ENCODE measurements at regions not wholly inside any gene's neighbourhood (a gene's known extent, or its start where the extent isn't known, plus 50 kb on each side); places are given as distances from the start of the nearest gene placed in this dataset.

DNA sequence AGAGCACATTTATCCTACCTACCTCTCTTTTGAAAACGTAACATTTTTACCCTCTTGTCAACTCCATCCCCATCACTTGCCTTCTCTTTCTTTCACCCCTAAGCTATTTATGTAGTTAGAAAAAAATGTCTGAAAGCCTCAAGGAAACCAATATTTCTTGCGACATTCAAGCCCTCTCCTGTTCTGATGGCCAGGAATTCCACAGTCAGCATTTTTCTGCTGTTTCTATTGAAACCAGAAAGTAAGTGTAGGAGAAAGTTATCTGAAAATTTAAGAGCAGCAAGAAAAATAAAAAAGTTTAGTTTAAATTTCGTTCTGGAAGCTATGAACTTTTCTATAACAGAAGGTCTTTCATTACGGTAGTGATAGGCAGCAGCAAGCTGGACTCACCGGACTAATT lies 247.6 kb upstream of the PBX1 start:
- Histone ChIP-seq H3K9me2 (ENCODE audit: insufficient read depth, low read length) (no peaks in the 10 kb centered on the region), H3K27me3 (ENCODE audit: insufficient read depth, low read depth, low read length) (no peaks in the 10 kb centered on the region), H3K4me2 (ENCODE audit: low read length) (no peak overlapping the region), H3K9me3 (ENCODE audit: low read length) (no peaks in the 10 kb centered on the region), H2AFZ (ENCODE audit: low read depth, low read length) (no peak overlapping the region), H3K36me3 (ENCODE audit: insufficient read depth, low read length) (no peaks in the 10 kb centered on the region), H3K9ac (ENCODE audit: low read length) (no peak overlapping the region), H4K20me1 (ENCODE audit: insufficient read depth) (no peaks in the 10 kb centered on the region), H3K4me3 (ENCODE audit: low read length) (no peak overlapping the region), H3K27ac (ENCODE audit: low read length) (no peak overlapping the region), H3F3A (ENCODE audit: insufficient read depth, low read length, poor library complexity, severe bottlenecking) (no peaks in the 10 kb centered on the region), H3K79me2 (replicated peaks; ENCODE audit: insufficient read depth, low read length) (no peaks in the 10 kb centered on the region)
- TF ChIP-seq RAD21 (conservative IDR thresholded peaks at IDR 0.05) (no peak), MXI1 (conservative IDR thresholded peaks at IDR 0.05; ENCODE audit: poor library complexity, severe bottlenecking) (no peak), EP300 (conservative IDR thresholded peaks at IDR 0.05; ENCODE audit: poor library complexity, severe bottlenecking) (no peak), SMC3 (conservative IDR thresholded peaks at IDR 0.05; ENCODE audit: poor library complexity) (no peak), POLR2AphosphoS5 (IDR thresholded peaks at IDR 0.05) (no peak), TAF1 (IDR thresholded peaks at IDR 0.05; ENCODE audit: low read depth) (no peak), EZH2 (IDR thresholded peaks at IDR 0.05; ENCODE audit: borderline replicate concordance, insufficient read depth, low read length, poor library complexity, severe bottlenecking) (no peak)
- TF ChIP-seq, protein P1, sequence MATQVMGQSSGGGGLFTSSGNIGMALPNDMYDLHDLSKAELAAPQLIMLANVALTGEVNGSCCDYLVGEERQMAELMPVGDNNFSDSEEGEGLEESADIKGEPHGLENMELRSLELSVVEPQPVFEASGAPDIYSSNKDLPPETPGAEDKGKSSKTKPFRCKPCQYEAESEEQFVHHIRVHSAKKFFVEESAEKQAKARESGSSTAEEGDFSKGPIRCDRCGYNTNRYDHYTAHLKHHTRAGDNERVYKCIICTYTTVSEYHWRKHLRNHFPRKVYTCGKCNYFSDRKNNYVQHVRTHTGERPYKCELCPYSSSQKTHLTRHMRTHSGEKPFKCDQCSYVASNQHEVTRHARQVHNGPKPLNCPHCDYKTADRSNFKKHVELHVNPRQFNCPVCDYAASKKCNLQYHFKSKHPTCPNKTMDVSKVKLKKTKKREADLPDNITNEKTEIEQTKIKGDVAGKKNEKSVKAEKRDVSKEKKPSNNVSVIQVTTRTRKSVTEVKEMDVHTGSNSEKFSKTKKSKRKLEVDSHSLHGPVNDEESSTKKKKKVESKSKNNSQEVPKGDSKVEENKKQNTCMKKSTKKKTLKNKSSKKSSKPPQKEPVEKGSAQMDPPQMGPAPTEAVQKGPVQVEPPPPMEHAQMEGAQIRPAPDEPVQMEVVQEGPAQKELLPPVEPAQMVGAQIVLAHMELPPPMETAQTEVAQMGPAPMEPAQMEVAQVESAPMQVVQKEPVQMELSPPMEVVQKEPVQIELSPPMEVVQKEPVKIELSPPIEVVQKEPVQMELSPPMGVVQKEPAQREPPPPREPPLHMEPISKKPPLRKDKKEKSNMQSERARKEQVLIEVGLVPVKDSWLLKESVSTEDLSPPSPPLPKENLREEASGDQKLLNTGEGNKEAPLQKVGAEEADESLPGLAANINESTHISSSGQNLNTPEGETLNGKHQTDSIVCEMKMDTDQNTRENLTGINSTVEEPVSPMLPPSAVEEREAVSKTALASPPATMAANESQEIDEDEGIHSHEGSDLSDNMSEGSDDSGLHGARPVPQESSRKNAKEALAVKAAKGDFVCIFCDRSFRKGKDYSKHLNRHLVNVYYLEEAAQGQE (IDR thresholded peaks at IDR 0.05; ENCODE audit: borderline replicate concordance) = no peak
- TF ChIP-seq, protein P2, sequence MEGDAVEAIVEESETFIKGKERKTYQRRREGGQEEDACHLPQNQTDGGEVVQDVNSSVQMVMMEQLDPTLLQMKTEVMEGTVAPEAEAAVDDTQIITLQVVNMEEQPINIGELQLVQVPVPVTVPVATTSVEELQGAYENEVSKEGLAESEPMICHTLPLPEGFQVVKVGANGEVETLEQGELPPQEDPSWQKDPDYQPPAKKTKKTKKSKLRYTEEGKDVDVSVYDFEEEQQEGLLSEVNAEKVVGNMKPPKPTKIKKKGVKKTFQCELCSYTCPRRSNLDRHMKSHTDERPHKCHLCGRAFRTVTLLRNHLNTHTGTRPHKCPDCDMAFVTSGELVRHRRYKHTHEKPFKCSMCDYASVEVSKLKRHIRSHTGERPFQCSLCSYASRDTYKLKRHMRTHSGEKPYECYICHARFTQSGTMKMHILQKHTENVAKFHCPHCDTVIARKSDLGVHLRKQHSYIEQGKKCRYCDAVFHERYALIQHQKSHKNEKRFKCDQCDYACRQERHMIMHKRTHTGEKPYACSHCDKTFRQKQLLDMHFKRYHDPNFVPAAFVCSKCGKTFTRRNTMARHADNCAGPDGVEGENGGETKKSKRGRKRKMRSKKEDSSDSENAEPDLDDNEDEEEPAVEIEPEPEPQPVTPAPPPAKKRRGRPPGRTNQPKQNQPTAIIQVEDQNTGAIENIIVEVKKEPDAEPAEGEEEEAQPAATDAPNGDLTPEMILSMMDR (IDR thresholded peaks at IDR 0.05; ENCODE audit: poor library complexity, severe bottlenecking) = no peak

DNA sequence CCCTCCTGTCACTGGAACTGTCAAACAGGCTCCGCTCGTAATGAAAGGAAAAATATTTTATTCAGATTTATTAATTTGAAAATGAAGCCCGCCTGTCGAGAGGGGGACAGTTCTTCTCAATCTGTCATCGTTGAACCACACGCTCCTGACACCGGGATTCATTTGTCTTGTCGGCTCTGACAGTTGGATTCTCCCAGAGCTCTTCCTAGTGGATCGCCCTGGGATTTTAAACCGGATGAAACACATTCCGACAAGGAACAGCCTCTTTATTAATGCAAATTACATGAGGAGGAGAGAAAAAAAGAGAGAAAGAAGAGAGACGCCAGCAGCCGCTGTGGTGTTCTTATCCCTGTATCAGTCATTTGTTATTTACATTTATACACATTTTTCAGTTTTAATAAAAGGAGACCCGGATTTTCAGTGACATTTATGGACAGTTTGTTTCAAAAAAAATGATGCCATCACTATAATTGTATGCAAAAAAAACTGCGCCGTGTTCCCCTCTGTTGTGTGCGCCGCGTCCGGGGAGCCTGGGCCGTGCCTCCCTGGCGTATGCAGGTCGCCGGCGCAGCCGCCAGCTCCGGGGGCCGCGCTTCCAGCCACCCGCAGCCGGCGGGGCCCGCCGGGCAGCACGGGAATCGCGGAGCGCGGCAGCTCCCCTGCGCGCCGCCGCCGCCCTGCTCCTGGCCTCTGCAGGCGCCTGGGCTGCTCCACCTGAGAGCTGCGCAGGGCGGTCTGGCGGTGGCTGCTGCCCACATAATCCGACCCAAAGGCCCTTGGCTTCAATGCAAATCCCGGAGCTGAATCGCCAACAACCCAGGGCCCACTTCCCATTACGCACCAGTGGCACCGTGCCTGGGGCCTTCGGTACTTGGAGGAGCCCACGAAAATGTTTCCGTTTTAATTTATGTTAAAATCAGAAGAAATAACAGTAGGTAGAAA lies 237.9 kb upstream of the PBX1 start:
- peak overlapping the region; percentile 54 for H3K27ac ChIP-seq (ENCODE audit: low read length)
- H3F3A ChIP-seq (ENCODE audit: insufficient read depth, low read length, poor library complexity, severe bottlenecking) = no peaks in the 10 kb centered on the region
- no peaks in the 10 kb centered on the region for H3K27me3 ChIP-seq (ENCODE audit: insufficient read depth, low read depth, low read length)
- no peaks in the 10 kb centered on the region for H3K9me2 ChIP-seq (ENCODE audit: insufficient read depth, low read length)
- H3K4me3 ChIP-seq (ENCODE audit: low read length) = peak overlapping the region; percentile 52
- TF ChIP-seq, protein P2 (IDR thresholded peaks at IDR 0.05; ENCODE audit: poor library complexity, severe bottlenecking) = peak; percentile 35
- TF ChIP-seq, protein P1 (IDR thresholded peaks at IDR 0.05; ENCODE audit: borderline replicate concordance) = peak; percentile 100
- no peak for TF ChIP-seq MXI1 (conservative IDR thresholded peaks at IDR 0.05; ENCODE audit: poor library complexity, severe bottlenecking)
- TF ChIP-seq RAD21 (conservative IDR thresholded peaks at IDR 0.05) = peak; percentile 39
- no peak for TF ChIP-seq EZH2 (IDR thresholded peaks at IDR 0.05; ENCODE audit: borderline replicate concordance, insufficient read depth, low read length, poor library complexity, severe bottlenecking)
- peak; percentile 96 for TF ChIP-seq POLR2AphosphoS5 (IDR thresholded peaks at IDR 0.05)
- TF ChIP-seq TAF1 (IDR thresholded peaks at IDR 0.05; ENCODE audit: low read depth) = no peak
- TF ChIP-seq SMC3 (conservative IDR thresholded peaks at IDR 0.05; ENCODE audit: poor library complexity) = peak; percentile 32
- peak; percentile 99 for TF ChIP-seq EP300 (conservative IDR thresholded peaks at IDR 0.05; ENCODE audit: poor library complexity, severe bottlenecking)
- peak overlapping the region; percentile 36 for H3K4me2 ChIP-seq (ENCODE audit: low read length)
- H3K9me3 ChIP-seq (ENCODE audit: low read length) = no peaks in the 10 kb centered on the region
- no peak overlapping the region for H2AFZ ChIP-seq (ENCODE audit: low read depth, low read length)
- H3K79me2 ChIP-seq (replicated peaks; ENCODE audit: insufficient read depth, low read length) = no peaks in the 10 kb centered on the region
- peak overlapping the region; percentile 53 for H3K9ac ChIP-seq (ENCODE audit: low read length)
- H4K20me1 ChIP-seq (ENCODE audit: insufficient read depth) = no peaks in the 10 kb centered on the region
- H3K36me3 ChIP-seq (ENCODE audit: insufficient read depth, low read length) = no peaks in the 10 kb centered on the region

Data from neural cell (in vitro differentiated cells).